ENCODE measurements at regions not wholly inside any gene's neighbourhood (a gene's known extent, or its start where the extent isn't known, plus 50 kb on each side); places are given as distances from the start of the nearest gene placed in this dataset.

- TF ChIP-seq CTCF (IDR thresholded peaks at IDR 0.05; ENCODE audit: poor library complexity, severe bottlenecking) (no peak), EZH2 (IDR thresholded peaks at IDR 0.05; ENCODE audit: borderline replicate concordance, insufficient read depth, low read length, poor library complexity, severe bottlenecking) (no peak)
Observed at GRCh38 chr6:130776287-130776925, 50.8 kb upstream of the SMLR1 start.

All from neural cell (in vitro differentiated cells).